ENCODE measurements at regions not wholly inside any gene's neighbourhood (a gene's known extent, or its start where the extent isn't known, plus 50 kb on each side); places are given as distances from the start of the nearest gene placed in this dataset.

DNA sequence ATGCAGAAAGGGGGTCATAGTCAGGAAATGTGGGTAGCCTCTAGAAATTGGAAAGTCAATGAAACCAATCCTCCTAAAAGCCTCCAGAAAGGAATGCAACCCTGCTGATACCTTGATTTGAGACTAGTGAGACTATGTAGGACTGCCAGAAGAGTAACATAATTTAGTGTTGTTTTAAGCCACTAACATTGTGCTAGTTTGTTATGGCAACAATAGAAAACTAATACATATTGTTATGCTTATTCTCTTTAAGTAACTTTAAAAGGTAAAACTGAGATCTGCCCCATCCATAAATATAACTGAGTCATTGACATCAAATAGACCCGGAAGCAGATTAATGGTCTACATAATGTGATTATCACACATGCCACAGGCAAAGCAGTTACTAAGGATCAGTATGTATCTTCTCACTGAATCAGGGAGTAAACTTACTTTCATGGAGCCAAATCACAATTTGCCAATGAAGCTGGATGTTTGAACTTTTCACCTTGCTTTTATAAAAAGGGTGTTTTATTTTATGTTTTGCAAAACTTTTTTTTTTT, 146.4 kb upstream of the TMEM106B start:
- DNase-seq, result no peak
- intact Hi-C loops (cut with DNase I), result loop anchor here (5.0 kb wide), 1 partner anchor 258 kb away; no protein-coding TSS in a partner anchor

- intact Hi-C loops (cut with DNase I), result loop anchor here (5.0 kb wide), 1 partner anchor 256 kb away; no protein-coding TSS in a partner anchor
- DNase-seq, result no peak
Observed at GRCh38 chr7:12066004-12066403, 145.1 kb upstream of the TMEM106B start.

- no peak for DNase-seq
Observed at GRCh38 chr7:12066521-12066920, 144.6 kb upstream of the TMEM106B start.

DNA sequence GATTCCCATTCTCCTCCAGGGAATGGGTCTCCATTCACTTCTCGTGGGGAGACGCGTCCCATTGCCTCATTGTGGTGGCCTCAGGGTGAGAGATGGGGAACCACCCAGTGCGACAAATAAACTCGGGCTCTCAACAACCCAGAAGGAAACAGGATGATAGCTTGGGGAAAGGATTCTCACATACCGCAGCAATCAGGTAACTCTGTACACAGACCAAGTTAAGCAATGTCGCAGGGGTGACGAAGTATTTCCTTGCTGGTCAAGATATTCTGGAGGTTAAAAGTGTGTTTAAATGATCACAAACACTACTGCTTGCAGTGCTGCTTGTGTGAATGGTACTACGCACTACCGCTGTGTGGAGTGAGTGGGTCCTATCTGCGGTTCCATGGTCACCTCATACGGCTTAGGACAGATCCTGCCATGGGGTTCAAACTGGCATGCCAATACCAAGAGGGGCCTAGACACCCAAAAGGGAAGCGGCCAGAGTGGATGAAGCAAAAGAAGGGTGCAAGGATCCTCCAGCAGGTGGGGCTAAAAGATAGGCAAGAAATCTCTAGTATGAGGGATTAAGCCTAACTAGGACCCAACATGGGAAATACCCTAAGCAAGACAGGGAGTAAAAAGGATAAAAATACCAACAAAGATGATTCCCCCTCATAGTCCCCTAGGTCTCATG, 143.8 kb upstream of the TMEM106B start:
- peak in 38 of 42 donors; percentile 3 to 82 (median 54) for DNase-seq
- intact Hi-C loops (cut with DNase I), result loop anchor here (5.0 kb wide), 1 partner anchor 255 kb away; no protein-coding TSS in a partner anchor

More at GRCh38 chr7:12066521-12066920, 144.6 kb upstream of the TMEM106B start:
- intact Hi-C loops (cut with DNase I), result loop anchor here (5.0 kb wide), 1 partner anchor 256 kb away; no protein-coding TSS in a partner anchor

DNA sequence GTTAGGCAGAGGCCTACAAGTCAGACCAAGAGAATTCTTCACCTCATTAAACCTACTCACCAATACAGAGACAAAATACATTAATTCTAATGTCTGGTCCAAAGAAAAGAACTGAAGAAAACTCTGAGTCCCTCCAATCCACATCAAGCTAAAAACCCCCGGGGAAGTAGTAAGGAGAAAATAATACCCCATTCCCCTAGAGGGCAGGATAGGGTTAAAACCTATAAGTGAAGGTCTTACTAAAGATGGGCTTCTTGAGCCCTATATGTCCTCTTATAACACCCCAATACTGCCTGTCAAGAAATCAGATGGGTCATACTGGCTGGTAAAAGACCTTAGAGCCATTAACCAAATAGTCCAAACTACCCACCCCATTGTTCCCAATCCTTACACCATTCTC, 141.3 kb upstream of the TMEM106B start:
- intact Hi-C loops (cut with DNase I), result loop anchor here (5.0 kb wide), 1 partner anchor 253 kb away; no protein-coding TSS in a partner anchor
- DNase-seq, result no peak

- DNase-seq, result no peak
- intact Hi-C loops (cut with DNase I), result no loop called here
Observed at GRCh38 chr7:12074889-12075288, 136.2 kb upstream of the TMEM106B start.

DNA sequence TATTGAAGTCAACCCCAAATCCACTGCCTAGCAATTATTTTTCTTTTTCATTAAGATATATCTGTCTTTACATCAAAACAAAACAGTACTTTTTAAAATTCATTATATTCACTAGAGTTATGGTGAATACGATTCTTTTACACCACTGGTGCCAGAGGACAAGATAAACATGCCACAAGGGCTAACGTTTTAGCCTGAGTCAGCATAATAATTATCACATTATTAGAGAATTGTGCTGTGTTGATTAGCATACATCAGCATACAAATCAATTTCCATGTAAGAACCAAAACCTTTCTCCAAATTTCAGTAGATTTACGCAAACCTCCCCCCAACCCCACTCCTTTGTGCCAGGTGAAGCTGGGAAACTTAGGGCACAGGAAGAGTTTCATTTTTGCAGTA, 131.1 kb upstream of the TMEM106B start:
- intact Hi-C loops (cut with DNase I), result no loop called here
- no peak for DNase-seq

DNA sequence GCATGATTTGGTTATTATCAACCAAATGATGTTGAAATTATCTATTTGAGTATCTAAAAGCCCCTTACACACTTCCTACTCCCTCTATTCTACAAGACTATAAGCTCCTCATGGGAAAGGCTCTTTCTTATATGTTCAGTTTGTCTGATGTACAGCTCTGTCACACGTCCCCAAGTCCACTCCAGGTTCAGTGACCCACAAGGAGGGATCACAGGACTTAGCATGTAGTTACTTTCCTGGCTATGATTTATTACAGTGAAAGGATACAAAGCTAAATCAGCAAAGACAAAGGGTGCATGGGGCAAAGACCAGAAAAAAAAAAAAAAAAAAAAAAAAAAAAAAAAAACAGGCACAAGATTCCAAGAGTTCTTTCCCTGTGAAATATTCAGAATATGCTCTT, 125.6 kb upstream of the TMEM106B start:
- DNase-seq, result no peak
- intact Hi-C loops (cut with DNase I), result no loop called here

DNA sequence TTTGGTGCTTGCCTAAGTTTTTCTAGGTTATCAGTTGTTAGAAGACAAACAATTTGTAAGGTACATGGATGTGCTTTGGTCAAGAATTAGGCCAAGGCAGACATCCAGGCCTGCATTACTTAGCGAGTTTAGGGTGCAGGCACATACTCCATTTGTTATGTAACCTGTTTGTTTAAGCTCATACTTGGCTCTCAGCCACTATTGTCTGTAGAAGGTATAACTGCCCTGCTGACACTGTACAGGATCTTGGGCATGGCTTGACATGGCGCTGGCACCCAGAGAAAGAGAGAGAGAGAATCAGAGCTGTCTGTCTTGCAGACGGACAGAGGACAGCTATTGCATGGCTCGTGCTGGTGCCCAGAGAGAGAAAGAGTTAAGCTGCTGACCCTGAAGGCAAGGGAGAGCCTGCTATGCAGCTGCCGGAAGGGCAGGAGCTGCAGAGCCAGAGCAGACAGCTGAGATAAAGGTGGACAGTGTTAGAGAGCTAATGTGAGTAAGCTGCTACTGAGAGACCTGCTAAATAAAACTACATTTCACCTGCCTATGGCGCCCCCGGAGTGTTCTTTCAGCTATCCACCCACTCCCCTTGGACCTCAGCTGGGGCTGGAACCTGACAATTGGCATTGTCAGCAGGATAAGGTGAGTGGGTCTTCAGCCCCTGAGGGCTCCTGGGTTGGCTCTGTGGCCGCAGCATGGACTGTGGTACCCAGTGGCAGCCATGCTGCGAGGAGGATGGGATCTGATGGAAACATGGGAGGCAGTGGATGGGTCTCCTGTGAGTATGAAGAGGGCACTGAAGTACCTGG, 120.9 kb upstream of the TMEM106B start:
- DNase-seq, result no peak
- intact Hi-C loops (cut with DNase I), result no loop called here

DNA sequence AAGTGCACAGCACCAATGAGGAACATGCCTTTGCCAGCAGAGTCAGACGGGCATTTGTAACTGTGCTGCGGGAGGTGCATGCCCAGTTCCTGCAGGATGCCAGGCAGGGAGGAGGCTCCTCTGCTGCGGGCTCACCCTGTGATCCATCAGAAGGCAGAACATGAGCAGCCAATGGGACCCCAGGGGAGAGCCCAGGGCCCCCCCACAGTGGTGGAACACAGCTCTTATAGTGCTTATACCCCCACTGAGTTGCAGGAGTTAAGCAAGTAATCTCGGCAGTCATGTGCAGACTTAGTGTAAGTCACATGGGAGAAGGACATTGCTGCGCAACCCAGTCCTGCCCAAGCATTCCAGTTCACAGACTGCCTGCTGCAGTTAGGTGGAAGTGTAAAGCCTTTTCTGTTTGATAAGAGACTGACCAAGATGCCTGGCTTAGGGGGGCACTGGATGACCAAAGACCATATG, 120.3 kb upstream of the TMEM106B start:
- no peak for DNase-seq
- intact Hi-C loops (cut with DNase I), result no loop called here

DNA sequence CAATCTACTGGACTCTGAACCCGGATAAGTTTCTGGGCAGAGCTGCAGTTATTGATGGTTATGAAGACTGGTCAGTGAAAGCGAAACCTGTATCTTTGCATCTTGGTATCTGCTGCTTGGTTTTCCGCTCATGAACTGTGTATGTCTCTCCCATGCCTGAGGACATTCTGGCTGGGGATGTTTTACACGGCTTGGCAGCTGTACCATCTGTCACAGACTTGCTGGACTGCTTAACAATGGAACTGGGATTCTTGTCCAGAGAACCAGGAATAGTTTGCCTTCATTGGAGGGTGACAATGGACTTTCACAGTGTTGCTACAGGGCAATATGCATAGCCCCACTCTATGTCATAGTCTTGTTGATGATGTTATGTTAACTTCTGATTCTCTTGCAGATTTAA, 119.9 kb upstream of the TMEM106B start:
- intact Hi-C loops (cut with DNase I), result no loop called here
- no peak for DNase-seq

DNA sequence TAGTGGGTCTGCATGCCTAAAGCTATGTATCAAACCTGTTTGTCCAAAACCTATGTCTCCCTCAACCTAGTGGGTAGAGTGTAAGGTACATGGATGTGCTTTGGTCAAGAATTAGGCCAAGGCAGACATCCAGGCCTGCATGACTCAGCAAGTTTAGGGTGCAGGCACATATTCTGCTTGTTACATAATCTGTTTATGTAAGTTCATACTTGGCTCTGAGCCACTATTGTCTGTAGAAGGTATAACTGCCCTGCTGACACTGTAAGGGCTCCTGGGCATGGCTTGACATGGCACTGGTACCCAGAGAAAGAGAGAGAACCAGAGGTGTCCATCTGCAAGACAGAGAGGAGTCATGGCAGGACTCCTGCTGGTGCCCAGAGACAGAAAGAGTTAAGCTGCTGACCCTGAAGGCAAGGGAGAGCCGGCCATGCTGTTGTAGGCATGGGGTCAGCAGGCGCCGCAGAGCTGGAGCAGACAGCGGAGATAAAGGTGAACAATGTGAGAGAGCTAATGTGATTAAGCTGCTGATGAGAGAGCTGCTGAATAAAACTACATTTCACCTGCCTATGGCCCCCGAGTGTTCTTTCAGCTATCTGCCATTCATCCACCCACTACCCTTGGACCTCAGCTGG, 118.5 kb upstream of the TMEM106B start:
- DNase-seq, result no peak
- intact Hi-C loops (cut with DNase I), result no loop called here

DNA sequence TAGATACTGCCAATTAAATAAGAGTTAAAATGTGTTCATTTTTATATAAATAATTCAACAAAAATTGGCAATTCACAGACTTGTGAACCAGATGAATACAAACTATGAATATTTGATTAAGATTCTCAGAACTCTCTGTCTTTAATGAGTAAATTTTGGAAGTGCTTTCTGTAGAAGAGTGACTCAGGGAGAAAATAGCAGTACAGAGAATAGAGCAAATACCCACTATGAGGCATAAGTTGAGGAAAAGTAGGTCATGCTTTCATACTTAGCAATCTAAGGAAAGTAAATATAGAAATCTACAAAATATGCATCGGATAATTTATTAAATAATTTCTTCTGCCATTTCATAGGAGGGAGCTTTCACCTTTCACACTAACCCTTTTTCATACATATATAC, 117.7 kb upstream of the TMEM106B start:
- intact Hi-C loops (cut with DNase I), result no loop called here
- DNase-seq, result no peak

GRCh38 chr7:12094365-12094921, 116.7 kb upstream of the TMEM106B start:
- intact Hi-C loops (cut with DNase I), result no loop called here
- DNase-seq, result no peak

- no peak for DNase-seq
- intact Hi-C loops (cut with DNase I), result no loop called here
Observed at GRCh38 chr7:12102126-12102525, 109.0 kb upstream of the TMEM106B start.

DNA sequence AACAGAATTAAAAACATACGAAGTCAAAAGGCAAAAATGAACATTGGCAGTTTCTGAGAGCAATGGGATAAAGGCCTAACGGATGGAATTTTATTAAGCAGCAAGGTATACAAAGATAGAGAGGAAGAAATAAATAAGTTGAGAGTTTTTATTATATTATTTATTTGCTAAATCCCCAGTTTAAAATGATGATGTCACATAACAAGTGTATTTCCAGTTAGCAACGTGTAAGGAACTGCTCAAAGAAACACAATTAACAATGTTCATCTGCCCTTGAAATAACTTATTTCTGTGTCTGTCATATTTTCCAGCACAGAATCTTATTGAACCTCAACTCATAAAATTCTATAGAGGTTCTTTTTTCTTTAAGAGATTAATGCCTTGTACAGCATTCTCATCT, 108.6 kb upstream of the TMEM106B start:
- intact Hi-C loops (cut with DNase I), result no loop called here
- DNase-seq, result no peak

DNA sequence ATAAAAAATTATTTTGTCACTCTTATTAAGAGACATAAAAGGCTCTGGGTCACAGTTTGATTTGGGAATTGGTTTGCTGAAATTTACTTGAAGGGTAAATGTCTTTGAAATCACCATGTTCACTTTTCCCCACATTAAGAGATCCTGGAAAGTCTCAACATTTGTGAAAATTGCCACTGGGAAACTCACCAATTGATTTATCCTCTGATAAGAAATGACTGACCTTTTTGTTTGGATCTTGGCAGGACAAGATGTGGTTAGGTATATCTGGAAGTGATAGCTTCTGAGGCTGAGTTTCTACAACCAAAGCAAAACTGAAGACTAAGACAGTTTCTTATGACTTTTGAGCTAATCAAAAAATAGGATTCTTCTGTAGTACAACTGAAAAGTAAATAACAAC, 107.1 kb upstream of the TMEM106B start:
- DNase-seq, result no peak
- intact Hi-C loops (cut with DNase I), result no loop called here

DNA sequence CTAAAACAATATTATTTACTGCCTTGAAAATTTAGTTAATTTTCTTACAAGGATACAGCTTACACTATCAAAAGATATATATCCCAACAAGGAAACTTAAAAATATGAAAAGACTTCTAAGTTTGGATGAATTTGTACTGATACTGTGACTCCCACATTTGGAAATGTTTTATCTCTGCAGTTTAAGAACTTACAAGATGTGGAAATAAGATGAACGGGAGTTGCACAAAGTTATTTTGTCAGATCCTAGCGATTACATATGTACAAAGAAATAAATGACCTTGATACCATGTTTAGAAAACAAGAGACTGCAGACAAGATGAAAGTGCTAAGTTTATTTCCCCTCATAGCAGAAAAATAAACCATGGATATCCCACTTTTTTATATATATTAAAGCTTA, 103.7 kb upstream of the TMEM106B start:
- DNase-seq, result no peak
- intact Hi-C loops (cut with DNase I), result no loop called here

GRCh38 chr7:12107841-12108254, 103.2 kb upstream of the TMEM106B start:
- no peak for DNase-seq
- intact Hi-C loops (cut with DNase I), result no loop called here

Data from head of caudate nucleus (tissue), 42 donors.